Calu3 (cell line): ENCODE measurements at regions not wholly inside any gene's neighbourhood (a gene's known extent, or its start where the extent isn't known, plus 50 kb on each side); places are given as distances from the start of the nearest gene placed in this dataset.

ENCODE experiments used
- BruUV-seq: library from RNA; stranded (reverse); fragments of 400-500 nt; replicated peaks from 2 replicates; lab custom pipeline; 2021; lab: Mats Ljungman, UMichigan
- CTCF ChIA-PET: fragments of 300-600 bp; sonication (Branson Sonifier 250); formaldehyde crosslinking; loops from one replicate; lab custom pipeline; 2022; ENCODE audit warnings: antibody characterized with exemption; lab: Charles Lee
- DNase-seq: peaks from one replicate; pipeline ENCODE4 v3.0.0; 2022
- H3K27ac Mint-ChIP-seq: one replicate; pipeline ENCODE4 v1.8.0; 2022; ENCODE audit warnings: mixed read lengths; ENCODE audit not compliant: unreplicated experiment
- H3K27me3 Mint-ChIP-seq: one replicate; pipeline ENCODE4 v1.8.0; 2022; ENCODE audit warnings: mixed read lengths; ENCODE audit not compliant: unreplicated experiment
- H3K36me3 Mint-ChIP-seq: one replicate; pipeline ENCODE4 v1.8.0; 2022; ENCODE audit warnings: mild to moderate bottlenecking, moderate library complexity, mixed read lengths; ENCODE audit not compliant: insufficient read depth, unreplicated experiment
- H3K4me1 Mint-ChIP-seq: one replicate; pipeline ENCODE4 v1.8.0; 2022; ENCODE audit warnings: mild to moderate bottlenecking, low read depth, mixed read lengths; ENCODE audit not compliant: unreplicated experiment
- H3K4me3 Mint-ChIP-seq: one replicate; pipeline ENCODE4 v1.8.0; 2022; ENCODE audit warnings: mild to moderate bottlenecking, low read depth, moderate library complexity, mixed read lengths; ENCODE audit not compliant: unreplicated experiment
- H3K9me3 Mint-ChIP-seq: one replicate; pipeline ENCODE4 v1.8.0; 2022; ENCODE audit warnings: low read depth, mixed read lengths; ENCODE audit not compliant: unreplicated experiment
- intact Hi-C: fragments of 100-400 bp; cut with micrococcal nuclease; formaldehyde crosslinking; loops from one replicate; pipeline ENCODE4 v1.10.0; 2022; ENCODE audit not compliant: unreplicated experiment
- TF ChIP-seq, protein P1 (sequence below): fragments of 200-600 bp; IDR thresholded peaks from one replicate; pipeline ENCODE4 v1.8.0; 2022; ENCODE audit warnings: antibody characterized with exemption; ENCODE audit not compliant: unreplicated experiment

GRCh38 chr12:58435647-58436046 is 484.7 kb downstream of the LRIG3 start:
- TF ChIP-seq, protein P1, sequence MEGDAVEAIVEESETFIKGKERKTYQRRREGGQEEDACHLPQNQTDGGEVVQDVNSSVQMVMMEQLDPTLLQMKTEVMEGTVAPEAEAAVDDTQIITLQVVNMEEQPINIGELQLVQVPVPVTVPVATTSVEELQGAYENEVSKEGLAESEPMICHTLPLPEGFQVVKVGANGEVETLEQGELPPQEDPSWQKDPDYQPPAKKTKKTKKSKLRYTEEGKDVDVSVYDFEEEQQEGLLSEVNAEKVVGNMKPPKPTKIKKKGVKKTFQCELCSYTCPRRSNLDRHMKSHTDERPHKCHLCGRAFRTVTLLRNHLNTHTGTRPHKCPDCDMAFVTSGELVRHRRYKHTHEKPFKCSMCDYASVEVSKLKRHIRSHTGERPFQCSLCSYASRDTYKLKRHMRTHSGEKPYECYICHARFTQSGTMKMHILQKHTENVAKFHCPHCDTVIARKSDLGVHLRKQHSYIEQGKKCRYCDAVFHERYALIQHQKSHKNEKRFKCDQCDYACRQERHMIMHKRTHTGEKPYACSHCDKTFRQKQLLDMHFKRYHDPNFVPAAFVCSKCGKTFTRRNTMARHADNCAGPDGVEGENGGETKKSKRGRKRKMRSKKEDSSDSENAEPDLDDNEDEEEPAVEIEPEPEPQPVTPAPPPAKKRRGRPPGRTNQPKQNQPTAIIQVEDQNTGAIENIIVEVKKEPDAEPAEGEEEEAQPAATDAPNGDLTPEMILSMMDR = no peak
- H3K36me3 Mint-ChIP-seq = no peaks in the 10 kb centered on the region
- H3K27me3 Mint-ChIP-seq = no peaks in the 10 kb centered on the region
- CTCF ChIA-PET = no interaction called here
- no peak for DNase-seq
- intact Hi-C loops = no loop called here
- no peak overlapping the region for H3K27ac Mint-ChIP-seq
- no peak overlapping the region for H3K4me3 Mint-ChIP-seq
- H3K9me3 Mint-ChIP-seq = peaks cover 2% of the 10 kb centered on the region
- H3K4me1 Mint-ChIP-seq = peaks cover 15% of the 10 kb centered on the region
- no TSS peak for BruUV-seq

- Mint-ChIP-seq H3K36me3 (no peaks in the 10 kb centered on the region), H3K27ac (no peak overlapping the region), H3K9me3 (peaks cover 3% of the 10 kb centered on the region), H3K4me3 (no peak overlapping the region), H3K4me1 (no peaks in the 10 kb centered on the region), H3K27me3 (no peaks in the 10 kb centered on the region)
- CTCF ChIA-PET = no interaction called here
- no peak for DNase-seq
- BruUV-seq = no TSS peak
- intact Hi-C loops = loop anchor here (5.0 kb wide), 1 partner anchor 459 kb away; no protein-coding TSS in a partner anchor
- TF ChIP-seq, protein P1 = no peak
These were observed 478.8 kb downstream of the LRIG3 start for GRCh38 chr12:58441483-58441882.

GRCh38 chr12:58443273-58443980 is 476.9 kb downstream of the LRIG3 start:
- BruUV-seq = no TSS peak

DNA sequence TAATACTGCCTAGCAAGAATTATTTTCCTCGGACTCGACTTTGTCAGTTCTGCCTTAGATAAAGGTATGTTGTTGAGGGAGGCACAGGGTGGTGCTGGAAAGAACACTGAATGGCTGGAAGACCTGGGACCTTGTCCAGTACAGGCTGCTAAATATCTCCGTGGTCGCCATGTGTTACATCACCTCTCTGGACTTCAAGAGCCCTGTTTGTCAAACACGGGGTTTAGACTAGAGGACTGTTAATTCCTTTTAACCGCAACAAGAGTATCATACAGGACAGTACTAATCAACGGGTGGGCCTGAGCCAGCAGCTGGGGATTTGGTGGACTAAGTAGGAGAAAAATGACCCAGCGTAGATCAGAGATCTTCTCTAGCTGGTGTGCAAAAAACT is 476.3 kb downstream of the LRIG3 start:
- CTCF ChIA-PET = interaction anchor here (0.6 to 1.6 kb wide), 11 partner anchors 9 to 461 kb away, joined by 3 to 12 read pairs (median 3); no protein-coding TSS in a partner anchor
- no peaks in the 10 kb centered on the region for H3K27me3 Mint-ChIP-seq
- H3K36me3 Mint-ChIP-seq = no peaks in the 10 kb centered on the region
- TF ChIP-seq, protein P1 = no peak
- peaks cover 3% of the 10 kb centered on the region for H3K9me3 Mint-ChIP-seq
- H3K4me1 Mint-ChIP-seq = no peaks in the 10 kb centered on the region
- no peak overlapping the region for H3K27ac Mint-ChIP-seq
- no peak overlapping the region for H3K4me3 Mint-ChIP-seq
- BruUV-seq = no TSS peak
- DNase-seq = no peak
- intact Hi-C loops = loop anchor here (1.0 to 5.0 kb wide), 2 partner anchors 98 to 462 kb away; no protein-coding TSS in a partner anchor

More at GRCh38 chr12:58443273-58443980, 476.9 kb downstream of the LRIG3 start:
- no peaks in the 10 kb centered on the region for H3K27me3 Mint-ChIP-seq
- intact Hi-C loops = loop anchor here (1.0 to 5.0 kb wide), 2 partner anchors 97 to 461 kb away; no protein-coding TSS in a partner anchor
- no peak overlapping the region for H3K4me3 Mint-ChIP-seq
- H3K27ac Mint-ChIP-seq = no peak overlapping the region
- peak; percentile 48 for DNase-seq
- CTCF ChIA-PET = interaction anchor here (0.5 to 1.6 kb wide), 13 partner anchors 10 to 633 kb away, joined by 3 to 12 read pairs (median 4); no protein-coding TSS in a partner anchor
- TF ChIP-seq, protein P1 = peak; percentile 45
- H3K4me1 Mint-ChIP-seq = no peaks in the 10 kb centered on the region
- peaks cover 3% of the 10 kb centered on the region for H3K9me3 Mint-ChIP-seq
- no peaks in the 10 kb centered on the region for H3K36me3 Mint-ChIP-seq
